HepG2 (cell line): ENCODE measurements at regions not wholly inside any gene's neighbourhood (a gene's known extent, or its start where the extent isn't known, plus 50 kb on each side); places are given as distances from the start of the nearest gene placed in this dataset.

ENCODE experiments used
- CTCF ChIP-seq: sonication (generic); formaldehyde crosslinking; IDR thresholded peaks from 2 replicates; pipeline ENCODE4 v1.5.0; 2020; ENCODE audit warnings: mild to moderate bottlenecking, missing genetic modification reagents, moderate library complexity
- EZH2 ChIP-seq: conservative IDR thresholded peaks from 2 replicates; pipeline ENCODE4 v1.6.1; 2012; ENCODE audit warnings: mild to moderate bottlenecking, low read depth, low read length, moderate library complexity
- FOXK1 ChIP-seq: sonication (generic); formaldehyde crosslinking; IDR thresholded peaks from 2 replicates; pipeline ENCODE4 v1.4.0; 2020; ENCODE audit warnings: low read depth, missing genetic modification reagents, borderline replicate concordance
- JUND ChIP-seq: sonication (generic); formaldehyde crosslinking; IDR thresholded peaks from 2 replicates; pipeline ENCODE4 v1.8.0; 2022; ENCODE audit warnings: mild to moderate bottlenecking, missing genetic modification reagents
- SP140L ChIP-seq: sonication (generic); formaldehyde crosslinking; IDR thresholded peaks from 2 replicates; pipeline ENCODE4 v1.4.0; 2020; ENCODE audit warnings: missing genetic modification reagents, borderline replicate concordance
- U2AF2 ChIP-seq: fragments of 200-400 bp; formaldehyde crosslinking; IDR thresholded peaks from 2 replicates; pipeline ENCODE4 v1.6.1; 2017; ENCODE audit warnings: low read depth, mild to moderate bottlenecking, low read length
- YY1 ChIP-seq: IDR thresholded peaks from 2 replicates; pipeline ENCODE4 v1.6.1; 2011; ENCODE audit warnings: low read length, low read depth, moderate library complexity, mild to moderate bottlenecking; ENCODE audit not compliant: insufficient read depth, insufficient replicate concordance
- ZFP62 ChIP-seq: sonication (generic); formaldehyde crosslinking; IDR thresholded peaks from 2 replicates; pipeline ENCODE4 v1.4.0; 2020; ENCODE audit warnings: missing genetic modification reagents
- ZNF282 ChIP-seq: fragments of 450-650 bp; IDR thresholded peaks from 2 replicates; pipeline ENCODE4 v1.6.1; 2018; ENCODE audit not compliant: partially characterized antibody
- ZNF549 ChIP-seq: sonication (generic); formaldehyde crosslinking; IDR thresholded peaks from 2 replicates; pipeline ENCODE4 v1.5.0; 2020; ENCODE audit warnings: missing genetic modification reagents
- ZNF629 ChIP-seq: sonication (generic); formaldehyde crosslinking; conservative IDR thresholded peaks from 2 replicates; pipeline ENCODE4 v1.5.0; 2020; ENCODE audit warnings: missing genetic modification reagents
- ZNF639 ChIP-seq: conservative IDR thresholded peaks from 2 replicates; pipeline ENCODE4 v1.6.1; 2018; ENCODE audit warnings: missing genetic modification reagents
- ZNF710 ChIP-seq: sonication (generic); formaldehyde crosslinking; IDR thresholded peaks from 2 replicates; pipeline ENCODE4 v1.5.0; 2020; ENCODE audit warnings: mild to moderate bottlenecking, missing genetic modification reagents, borderline replicate concordance
- ZNF775 ChIP-seq: sonication (generic); formaldehyde crosslinking; IDR thresholded peaks from 2 replicates; pipeline ENCODE4 v1.4.0; 2020; ENCODE audit warnings: missing genetic modification reagents, mild to moderate bottlenecking, moderate library complexity, borderline replicate concordance

- TF ChIP-seq ZNF710 (CRISPR knock-in tag), result no peak
- no peak for TF ChIP-seq ZNF549 (CRISPR knock-in tag)
- TF ChIP-seq SP140L (CRISPR knock-in tag), result no peak
- no peak for TF ChIP-seq EZH2
- TF ChIP-seq U2AF2, result no peak
- TF ChIP-seq CTCF, result no peak
- TF ChIP-seq ZNF629 (CRISPR knock-in tag), result no peak
- no peak for TF ChIP-seq ZNF639 (CRISPR knock-in tag)
- TF ChIP-seq ZNF282, result no peak
- TF ChIP-seq FOXK1 (CRISPR knock-in tag), result no peak
- no peak for TF ChIP-seq JUND (CRISPR knock-in tag)
- no peak for TF ChIP-seq ZFP62 (CRISPR knock-in tag)
- no peak for TF ChIP-seq ZNF775 (CRISPR knock-in tag)
- TF ChIP-seq YY1, result no peak
Measured at GRCh38 chr6:168862346-168862980, 391.2 kb downstream of the THBS2 start.
